ENCODE measurements at regions not wholly inside any gene's neighbourhood (a gene's known extent, or its start where the extent isn't known, plus 50 kb on each side); places are given as distances from the start of the nearest gene placed in this dataset.
"Not testable (repeated sequence)": the region's sequence is repeated elsewhere in the genome, so short reads cannot be mapped to it uniquely, and the experiment has no call there.

GRCh38 chr4:45316257-45316656 lies 589.9 kb upstream of the GNPDA2 start:
- TF ChIP-seq GATA1 (IDR thresholded peaks at IDR 0.05; ENCODE audit: low read depth, low read length) (no peak), POLR2A (IDR thresholded peaks at IDR 0.05; ENCODE audit: low read length) (no peak)

GRCh38 chr4:45302828-45303227 lies 576.5 kb upstream of the GNPDA2 start:
- no peak for TF ChIP-seq GATA1 (IDR thresholded peaks at IDR 0.05; ENCODE audit: low read depth, low read length)
- no peak for TF ChIP-seq POLR2A (IDR thresholded peaks at IDR 0.05; ENCODE audit: low read length)
- no peak for DNase-seq

More at GRCh38 chr4:45316257-45316656, 589.9 kb upstream of the GNPDA2 start:
- no peak for DNase-seq

GRCh38 chr4:45294464-45294863 lies 568.1 kb upstream of the GNPDA2 start:
- DNase-seq: no peak
- TF ChIP-seq POLR2A (IDR thresholded peaks at IDR 0.05; ENCODE audit: low read length): no peak
- TF ChIP-seq GATA1 (IDR thresholded peaks at IDR 0.05; ENCODE audit: low read depth, low read length): no peak

DNA sequence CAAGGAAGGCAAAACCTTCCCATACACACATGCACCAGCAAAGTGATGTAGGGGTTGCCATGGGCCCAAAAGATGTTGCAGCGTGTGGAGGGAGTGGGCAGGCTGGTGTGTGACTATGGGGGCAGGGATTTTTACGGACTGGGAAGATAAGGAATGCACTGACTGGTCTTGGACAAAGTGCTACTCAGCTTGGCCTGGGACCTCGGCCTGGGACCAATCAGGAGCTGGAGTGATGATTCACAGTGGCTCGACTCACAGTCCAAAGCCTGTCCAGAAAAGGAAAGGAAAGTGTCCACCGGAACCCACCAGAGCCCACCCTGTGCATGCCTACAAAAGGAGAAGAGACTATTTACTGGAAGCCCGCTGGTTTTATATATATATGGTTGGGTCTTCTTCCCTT lies 567.0 kb upstream of the GNPDA2 start:
- no peak for TF ChIP-seq POLR2A (IDR thresholded peaks at IDR 0.05; ENCODE audit: low read length)
- no peak for TF ChIP-seq GATA1 (IDR thresholded peaks at IDR 0.05; ENCODE audit: low read depth, low read length)

GRCh38 chr4:45292844-45293243 lies 566.5 kb upstream of the GNPDA2 start:
- DNase-seq: no peak
- TF ChIP-seq GATA1 (IDR thresholded peaks at IDR 0.05; ENCODE audit: low read depth, low read length): no peak
- TF ChIP-seq POLR2A (IDR thresholded peaks at IDR 0.05; ENCODE audit: low read length): no peak

More for the DNA sequence above, 567.0 kb upstream of the GNPDA2 start:
- DNase-seq: no peak

GRCh38 chr4:45284400-45285085 lies 558.2 kb upstream of the GNPDA2 start:
- no peak for DNase-seq
- TF ChIP-seq POLR2A (IDR thresholded peaks at IDR 0.05; ENCODE audit: low read length) (no peak), GATA1 (IDR thresholded peaks at IDR 0.05; ENCODE audit: low read depth, low read length) (no peak)

- TF ChIP-seq GATA1 (IDR thresholded peaks at IDR 0.05; ENCODE audit: low read depth, low read length): no peak
- no peak for DNase-seq
Observed at GRCh38 chr4:45283352-45283751, 557.0 kb upstream of the GNPDA2 start.

DNA sequence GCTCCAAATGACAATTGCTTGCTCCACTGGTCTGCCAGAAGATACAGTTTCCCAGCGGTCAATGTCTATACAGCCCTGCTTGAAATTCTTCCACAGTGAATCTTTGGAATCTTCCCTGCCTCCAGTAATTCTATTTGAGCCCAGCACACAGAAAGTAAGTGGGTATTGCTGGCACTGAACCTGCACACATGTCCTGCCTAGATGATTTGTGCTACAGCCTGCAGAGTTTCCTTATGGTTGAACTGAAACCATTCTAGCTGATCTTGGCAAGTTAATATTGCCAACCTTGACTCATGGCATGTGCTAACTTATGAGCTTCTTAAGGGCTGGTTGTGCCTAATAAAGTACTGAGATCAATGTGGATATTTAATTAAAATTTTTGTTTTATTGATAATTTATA lies 553.8 kb upstream of the GNPDA2 start:
- TF ChIP-seq GATA1 (IDR thresholded peaks at IDR 0.05; ENCODE audit: low read depth, low read length): no peak
- no peak for TF ChIP-seq POLR2A (IDR thresholded peaks at IDR 0.05; ENCODE audit: low read length)
- no peak for DNase-seq

DNA sequence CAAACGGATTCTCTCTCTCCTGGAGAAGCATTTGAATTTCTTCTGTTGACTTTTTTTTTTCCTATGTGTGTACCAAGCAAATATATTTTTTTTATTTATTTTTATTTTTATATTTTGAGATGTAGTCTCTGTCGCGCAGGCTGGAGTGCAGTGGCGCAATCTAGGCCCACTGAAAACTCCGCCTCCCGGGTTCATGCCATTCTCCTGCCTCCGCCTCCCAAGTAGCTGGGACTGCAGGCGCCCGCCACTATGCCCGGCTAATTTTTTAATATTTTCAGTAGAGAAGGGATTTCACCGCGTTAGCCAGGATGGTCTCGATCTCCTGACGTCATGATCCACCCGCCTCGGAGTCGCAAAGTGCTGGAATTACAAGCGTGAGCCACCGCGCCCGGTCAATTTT lies 549.5 kb upstream of the GNPDA2 start:
- TF ChIP-seq POLR2A (IDR thresholded peaks at IDR 0.05; ENCODE audit: low read length): no peak
- TF ChIP-seq GATA1 (IDR thresholded peaks at IDR 0.05; ENCODE audit: low read depth, low read length): no peak
- DNase-seq: no peak

GRCh38 chr4:45248106-45248505 lies 521.8 kb upstream of the GNPDA2 start:
- not testable (repeated sequence) for DNase-seq

DNA sequence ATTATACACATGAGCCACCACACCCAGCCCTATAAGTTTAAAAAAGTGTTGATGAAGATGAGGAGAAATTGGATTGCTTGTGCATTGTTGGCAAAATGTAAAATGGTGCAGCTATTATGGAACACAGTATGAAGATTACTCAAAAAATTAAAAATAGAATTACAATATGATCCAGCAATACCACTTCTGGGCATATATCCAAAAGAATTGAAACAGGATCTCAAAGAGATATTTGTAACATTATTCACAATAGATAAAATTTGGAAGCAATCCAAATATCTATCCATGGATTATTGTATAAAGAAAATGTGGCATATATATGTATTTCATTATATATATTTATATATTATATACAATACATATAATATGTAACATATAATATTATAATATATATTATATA lies 515.6 kb upstream of the GNPDA2 start:
- no peak for TF ChIP-seq POLR2A (IDR thresholded peaks at IDR 0.05; ENCODE audit: low read length)
- no peak for TF ChIP-seq GATA1 (IDR thresholded peaks at IDR 0.05; ENCODE audit: low read depth, low read length)
- DNase-seq: no peak

DNA sequence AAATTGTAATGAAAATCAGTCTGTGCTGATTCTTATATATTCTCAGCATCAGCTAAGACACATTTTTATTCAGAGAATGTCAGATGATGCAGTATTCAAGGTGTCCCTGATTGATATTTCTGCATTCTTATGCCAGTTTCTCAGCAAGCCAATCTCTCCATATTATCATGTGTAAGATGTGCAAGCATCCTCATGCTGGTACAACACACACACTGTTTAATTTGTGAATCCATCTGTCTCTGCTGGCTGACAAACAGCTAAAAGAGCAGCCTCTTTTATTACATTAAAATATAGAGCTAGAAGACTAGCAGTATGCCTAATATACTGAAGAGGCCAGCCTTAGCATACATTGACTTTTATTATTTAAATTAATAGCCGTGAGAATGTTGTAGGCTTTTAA lies 502.9 kb upstream of the GNPDA2 start:
- TF ChIP-seq GATA1 (IDR thresholded peaks at IDR 0.05; ENCODE audit: low read depth, low read length) (no peak), POLR2A (IDR thresholded peaks at IDR 0.05; ENCODE audit: low read length) (no peak)
- DNase-seq: no peak

DNA sequence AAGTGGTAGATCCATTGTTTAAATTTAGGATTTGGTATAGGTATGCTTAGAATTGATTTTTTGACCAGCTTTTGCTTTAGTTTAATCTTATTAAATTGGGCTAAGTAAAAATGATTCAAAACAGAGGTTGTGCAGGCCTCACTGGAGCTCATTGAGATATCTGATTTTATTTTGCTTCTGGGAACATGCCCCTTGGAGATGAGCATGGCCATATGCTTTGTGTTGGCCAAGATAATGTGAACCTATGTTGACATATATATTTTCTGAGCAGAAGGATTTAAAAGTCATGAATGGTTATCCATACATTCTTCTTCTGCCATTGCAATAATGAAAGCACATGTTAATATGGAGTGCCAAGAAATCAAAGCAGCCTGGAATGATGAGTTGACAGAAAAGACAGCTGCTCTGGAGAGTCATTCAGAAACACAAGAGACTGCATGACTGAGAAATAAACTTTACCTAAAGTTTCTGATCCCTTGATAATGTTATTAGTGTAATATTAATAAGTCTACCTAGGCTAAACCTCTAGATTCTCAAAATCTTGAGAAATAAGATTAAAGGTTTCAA lies 489.7 kb upstream of the GNPDA2 start:
- no peak for TF ChIP-seq POLR2A (IDR thresholded peaks at IDR 0.05; ENCODE audit: low read length)
- no peak for TF ChIP-seq GATA1 (IDR thresholded peaks at IDR 0.05; ENCODE audit: low read depth, low read length)

GRCh38 chr4:45208476-45208875 lies 482.1 kb upstream of the GNPDA2 start:
- not testable (repeated sequence) for DNase-seq

More for the DNA sequence above, 489.7 kb upstream of the GNPDA2 start:
- DNase-seq: no peak

- not testable (repeated sequence) for DNase-seq
Observed at GRCh38 chr4:45207864-45208331, 481.5 kb upstream of the GNPDA2 start.

DNA sequence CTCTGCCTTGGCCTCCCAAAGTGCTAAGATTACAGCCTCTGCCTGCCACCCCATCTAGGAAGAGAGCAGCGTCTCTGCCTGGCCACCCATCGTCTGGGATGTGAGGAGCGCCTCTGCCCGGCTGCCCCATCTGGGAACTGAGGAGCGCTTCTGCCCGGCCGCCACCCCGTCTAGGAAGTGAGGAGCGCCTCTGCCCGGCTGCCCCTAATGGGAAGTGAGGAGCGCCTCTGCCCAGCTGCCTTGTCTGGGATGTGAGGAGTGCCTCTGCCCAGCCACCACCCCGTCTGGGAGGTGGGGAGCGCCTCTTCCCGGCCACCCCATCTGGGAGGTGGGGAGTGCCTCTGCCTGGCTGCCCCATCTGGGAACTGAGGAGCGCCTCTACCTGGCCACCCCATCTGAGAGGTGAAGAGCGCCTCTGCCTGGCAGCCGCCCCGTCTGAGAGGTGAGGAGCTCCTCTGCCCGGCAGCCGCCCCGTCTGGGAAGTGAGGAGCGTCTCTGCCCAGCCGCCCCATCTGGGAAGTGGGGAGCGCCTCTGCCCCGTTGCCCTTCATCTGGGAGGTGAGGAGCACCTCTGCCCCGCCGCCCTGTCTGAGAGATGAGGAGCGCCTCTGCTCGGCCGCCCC lies 481.0 kb upstream of the GNPDA2 start:
- DNase-seq: not testable (repeated sequence)
